Coronary artery (tissue), 2 donors: ENCODE measurements at regions not wholly inside any gene's neighbourhood (a gene's known extent, or its start where the extent isn't known, plus 50 kb on each side); places are given as distances from the start of the nearest gene placed in this dataset.
A peak's percentile ranks its signal among the peaks of the same experiment; 100 is the strongest.

ENCODE experiments used
- DNase-seq: peaks from one replicate; pipeline ENCODE4 v3.0.0-alpha.2; 2017; ENCODE audit warnings: low spot score
- H3K27ac ChIP-seq, 2 donors: fragments of 200-600 bp; sonication (generic); one replicate each; pipeline ENCODE4 v1.5.1; 2016 to 2019
- H3K4me3 ChIP-seq: fragments of 200-600 bp; sonication (generic); 2 replicates; pipeline ENCODE4 v1.5.1; 2016; ENCODE audit warnings: mild to moderate bottlenecking, moderate library complexity
- TF ChIP-seq, protein P1 (sequence below): fragments of 200-600 bp; sonication (generic); IDR thresholded peaks from one replicate; pipeline ENCODE4 v1.5.1; 2019; ENCODE audit warnings: antibody characterized with exemption

DNA sequence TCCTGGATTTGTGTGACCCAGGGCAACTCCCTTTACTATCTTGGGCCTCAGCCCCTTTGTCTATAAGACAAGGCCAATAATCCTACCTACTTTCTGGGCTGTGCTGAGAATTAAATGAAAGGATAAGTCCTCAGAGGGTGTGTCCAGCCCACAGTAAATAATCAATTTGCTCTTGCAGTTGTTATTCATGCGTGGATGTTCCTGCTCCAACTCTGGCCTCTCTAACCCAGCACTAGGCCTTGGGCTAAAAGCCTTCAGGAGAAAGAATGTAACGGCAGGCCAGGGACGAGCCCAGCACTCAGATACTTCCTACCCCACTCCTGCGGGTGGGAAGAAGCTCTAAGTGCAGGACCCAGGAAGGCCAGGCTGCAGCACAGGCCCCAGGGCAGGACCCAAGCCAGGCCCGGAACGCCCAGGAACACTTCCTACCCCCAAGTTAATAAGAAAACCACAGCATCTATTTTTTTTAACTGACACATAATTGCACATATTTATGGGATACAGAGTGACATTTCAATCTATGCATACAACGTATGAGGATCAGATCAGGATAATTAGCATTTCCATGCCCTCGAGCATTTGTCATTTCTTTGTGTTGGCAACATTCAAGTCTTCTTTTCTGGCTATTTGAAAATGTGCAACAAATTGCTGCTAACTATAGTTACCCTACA lies 179.6 kb upstream of the RBPJ start:
- DNase-seq: no peak
- TF ChIP-seq, protein P1, sequence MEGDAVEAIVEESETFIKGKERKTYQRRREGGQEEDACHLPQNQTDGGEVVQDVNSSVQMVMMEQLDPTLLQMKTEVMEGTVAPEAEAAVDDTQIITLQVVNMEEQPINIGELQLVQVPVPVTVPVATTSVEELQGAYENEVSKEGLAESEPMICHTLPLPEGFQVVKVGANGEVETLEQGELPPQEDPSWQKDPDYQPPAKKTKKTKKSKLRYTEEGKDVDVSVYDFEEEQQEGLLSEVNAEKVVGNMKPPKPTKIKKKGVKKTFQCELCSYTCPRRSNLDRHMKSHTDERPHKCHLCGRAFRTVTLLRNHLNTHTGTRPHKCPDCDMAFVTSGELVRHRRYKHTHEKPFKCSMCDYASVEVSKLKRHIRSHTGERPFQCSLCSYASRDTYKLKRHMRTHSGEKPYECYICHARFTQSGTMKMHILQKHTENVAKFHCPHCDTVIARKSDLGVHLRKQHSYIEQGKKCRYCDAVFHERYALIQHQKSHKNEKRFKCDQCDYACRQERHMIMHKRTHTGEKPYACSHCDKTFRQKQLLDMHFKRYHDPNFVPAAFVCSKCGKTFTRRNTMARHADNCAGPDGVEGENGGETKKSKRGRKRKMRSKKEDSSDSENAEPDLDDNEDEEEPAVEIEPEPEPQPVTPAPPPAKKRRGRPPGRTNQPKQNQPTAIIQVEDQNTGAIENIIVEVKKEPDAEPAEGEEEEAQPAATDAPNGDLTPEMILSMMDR: no peak
- Histone ChIP-seq H3K27ac (peak overlapping the region in 1 of 2 donors; percentile 66), H3K4me3 (no peak overlapping the region)

DNA sequence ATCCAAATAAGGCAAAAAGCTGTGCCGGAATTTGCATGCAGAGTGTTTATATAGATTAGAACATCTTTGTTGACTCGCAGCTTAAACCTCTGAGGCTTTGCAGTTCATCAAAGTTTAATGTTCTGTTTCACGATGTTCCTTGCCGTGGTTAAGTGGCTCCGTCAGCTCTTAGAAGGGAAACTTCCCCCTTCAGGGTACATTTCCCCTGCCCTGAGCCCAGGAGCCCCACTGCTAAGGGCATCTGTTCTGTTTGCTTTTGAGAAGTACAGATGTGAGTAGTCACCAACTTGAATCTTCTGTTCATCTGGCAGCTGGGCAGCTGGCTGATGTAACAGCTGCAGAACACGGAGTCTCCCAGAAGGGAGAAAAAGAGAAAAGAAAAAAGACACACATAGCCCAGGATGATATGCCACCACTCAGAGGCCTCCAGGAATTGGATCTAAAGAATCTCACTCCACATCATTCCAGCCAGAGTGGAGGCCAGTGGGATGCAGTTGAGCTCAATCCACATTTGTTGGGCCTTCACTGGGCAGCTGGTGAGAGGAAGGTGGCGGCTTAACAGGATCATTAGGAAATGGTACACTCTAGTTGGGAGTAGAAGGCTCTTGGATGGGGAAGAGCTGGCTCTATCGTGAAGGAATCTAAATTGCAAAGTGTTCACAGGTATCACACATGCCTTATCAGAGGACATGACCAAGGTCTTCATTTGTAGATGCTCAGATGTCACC lies 178.7 kb upstream of the RBPJ start:
- Histone ChIP-seq H3K27ac (peak overlapping the region in 1 of 2 donors; percentile 75), H3K4me3 (no peak overlapping the region)
- DNase-seq: no peak
- TF ChIP-seq, protein P1: no peak

DNA sequence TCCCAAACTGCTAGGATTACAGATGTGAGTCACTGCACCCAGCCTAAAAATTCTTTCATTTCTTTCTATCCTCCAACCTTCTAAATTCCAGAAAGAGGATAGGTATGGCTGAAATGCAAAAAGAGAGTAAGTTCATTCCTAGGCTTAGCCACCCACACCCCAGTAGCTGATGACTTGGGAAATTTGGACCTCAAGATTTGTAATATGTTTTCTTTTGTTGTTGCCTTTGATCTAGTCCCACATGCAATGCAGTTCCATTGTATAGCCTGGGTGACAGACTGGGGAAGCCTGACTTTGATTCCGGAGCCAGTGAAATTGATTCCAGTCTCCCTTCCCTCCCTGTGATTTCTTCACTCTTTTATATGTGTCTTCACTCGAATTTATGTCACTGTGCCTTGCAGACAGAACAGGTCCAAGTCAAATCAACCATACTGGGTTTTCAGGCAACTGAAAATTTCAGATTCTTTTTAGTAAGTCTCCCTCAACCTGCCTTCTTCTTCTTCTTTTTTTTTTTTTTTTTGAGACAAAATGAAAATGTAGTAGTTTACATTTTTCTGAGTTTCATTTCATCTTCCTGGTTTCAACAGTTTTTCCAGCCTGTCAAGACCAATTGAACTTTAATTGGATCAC lies 176.2 kb upstream of the RBPJ start:
- TF ChIP-seq, protein P1: no peak
- no peak for DNase-seq
- Histone ChIP-seq H3K4me3 (no peak overlapping the region), H3K27ac (peak overlapping the region in 1 of 2 donors; percentile 65)

DNA sequence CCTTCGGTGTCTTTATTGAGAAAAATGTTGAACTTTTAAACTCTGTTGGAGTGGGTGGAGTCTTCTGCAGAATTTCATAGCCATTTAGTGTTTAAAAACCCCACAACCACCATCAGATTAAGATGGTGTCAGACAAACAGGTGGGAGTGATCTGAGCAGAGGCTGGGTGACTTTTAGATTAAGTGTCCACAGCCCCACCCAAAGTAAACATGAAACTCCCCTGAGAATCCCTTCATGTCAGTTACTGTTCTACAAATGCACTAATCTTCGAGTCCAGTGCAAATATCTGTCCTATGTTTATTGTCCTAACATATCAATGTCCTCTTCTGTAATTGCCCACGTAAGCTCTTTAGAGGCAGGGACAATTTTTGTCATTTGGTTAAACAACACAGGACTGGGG lies 175.6 kb upstream of the RBPJ start:
- TF ChIP-seq, protein P1: no peak
- Histone ChIP-seq H3K27ac (peak overlapping the region in 1 of 2 donors; percentile 55), H3K4me3 (no peak overlapping the region)
- no peak for DNase-seq

DNA sequence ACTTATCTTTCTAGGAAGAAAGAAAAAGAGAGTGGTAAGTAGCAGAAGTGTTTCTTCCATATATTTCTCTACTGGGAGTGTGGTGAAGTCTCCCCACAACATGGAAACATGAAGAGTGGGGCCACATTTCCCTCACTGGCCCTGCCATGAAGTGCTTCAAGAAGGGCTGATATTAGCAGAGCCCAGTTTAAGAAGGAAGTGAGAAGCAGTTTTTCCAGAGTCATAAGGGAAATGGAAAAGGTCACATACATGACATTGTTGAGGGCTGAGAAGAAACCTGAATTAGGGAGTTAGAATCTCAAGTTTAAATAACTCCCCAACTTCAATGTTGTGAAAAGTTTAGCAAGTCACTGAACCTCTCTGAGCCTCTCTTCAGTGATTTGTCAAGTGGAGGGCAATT lies 171.9 kb upstream of the RBPJ start:
- TF ChIP-seq, protein P1: no peak

DNA sequence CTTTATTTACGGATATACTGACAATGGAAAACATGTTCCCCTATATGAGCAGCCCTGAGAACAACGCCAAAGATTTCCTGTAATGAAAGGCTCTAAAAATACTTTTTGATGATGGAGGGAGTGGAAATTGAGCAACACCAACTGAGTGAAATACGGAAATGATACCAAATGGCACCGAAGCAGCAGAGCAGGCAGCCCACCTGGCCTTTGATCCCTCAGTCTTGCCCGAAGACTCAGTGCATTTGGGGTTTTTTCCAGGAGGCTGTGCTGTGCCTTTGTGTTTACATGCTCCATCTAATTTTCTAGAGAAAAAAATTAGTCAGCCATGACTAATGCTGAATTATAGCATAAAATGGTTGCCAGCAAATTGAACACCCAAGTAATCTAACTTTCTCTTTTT lies 169.9 kb upstream of the RBPJ start:
- TF ChIP-seq, protein P1: no peak
- H3K4me3 ChIP-seq: no peak overlapping the region
- peak overlapping the region in 1 of 2 donors; percentile 59 for H3K27ac ChIP-seq
- no peak for DNase-seq

More for the DNA sequence above, 171.9 kb upstream of the RBPJ start:
- DNase-seq: no peak
- Histone ChIP-seq H3K4me3 (no peak overlapping the region), H3K27ac (peak overlapping the region in 1 of 2 donors; percentile 24)
